Vagina (tissue), 2 donors: ENCODE measurements at regions not wholly inside any gene's neighbourhood (a gene's known extent, or its start where the extent isn't known, plus 50 kb on each side); places are given as distances from the start of the nearest gene placed in this dataset.

Experiments
- POLR2AphosphoS5 ChIP-seq, 2 donors: sonication (generic); formaldehyde crosslinking; IDR thresholded peaks; one replicate each; pipeline ENCODE4 v1.9.0; 2017; ENCODE audit warnings: antibody characterized with exemption in 2 of 2, mild to moderate bottlenecking in 2 of 2, low read depth in 1 of 2; ENCODE audit not compliant: insufficient read depth in 1 of 2
- TF ChIP-seq, protein P1 (sequence below), 3 experiments: fragments of 450-650 bp in 2 of 3; fragments of 200-600 bp in 1 of 3; sonication (generic) in 1 of 3; IDR thresholded peaks; one replicate each; pipeline ENCODE4 v1.5.1; 2017 to 2019; ENCODE audit warnings: antibody characterized with exemption in 3 of 3, mild to moderate bottlenecking in 2 of 3, moderate library complexity in 2 of 3

GRCh38 chr16:54465063-54465462 lies 178.5 kb upstream of the IRX3 start:
- TF ChIP-seq, protein P1, sequence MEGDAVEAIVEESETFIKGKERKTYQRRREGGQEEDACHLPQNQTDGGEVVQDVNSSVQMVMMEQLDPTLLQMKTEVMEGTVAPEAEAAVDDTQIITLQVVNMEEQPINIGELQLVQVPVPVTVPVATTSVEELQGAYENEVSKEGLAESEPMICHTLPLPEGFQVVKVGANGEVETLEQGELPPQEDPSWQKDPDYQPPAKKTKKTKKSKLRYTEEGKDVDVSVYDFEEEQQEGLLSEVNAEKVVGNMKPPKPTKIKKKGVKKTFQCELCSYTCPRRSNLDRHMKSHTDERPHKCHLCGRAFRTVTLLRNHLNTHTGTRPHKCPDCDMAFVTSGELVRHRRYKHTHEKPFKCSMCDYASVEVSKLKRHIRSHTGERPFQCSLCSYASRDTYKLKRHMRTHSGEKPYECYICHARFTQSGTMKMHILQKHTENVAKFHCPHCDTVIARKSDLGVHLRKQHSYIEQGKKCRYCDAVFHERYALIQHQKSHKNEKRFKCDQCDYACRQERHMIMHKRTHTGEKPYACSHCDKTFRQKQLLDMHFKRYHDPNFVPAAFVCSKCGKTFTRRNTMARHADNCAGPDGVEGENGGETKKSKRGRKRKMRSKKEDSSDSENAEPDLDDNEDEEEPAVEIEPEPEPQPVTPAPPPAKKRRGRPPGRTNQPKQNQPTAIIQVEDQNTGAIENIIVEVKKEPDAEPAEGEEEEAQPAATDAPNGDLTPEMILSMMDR (IDR thresholded peaks at IDR 0.05), result no peak
- no peak for TF ChIP-seq POLR2AphosphoS5 (IDR thresholded peaks at IDR 0.05; ENCODE audit: insufficient read depth in 1 of 2, low read depth in 1 of 2)
